Colonic mucosa (tissue), 4 donors: ENCODE measurements at regions not wholly inside any gene's neighbourhood (a gene's known extent, or its start where the extent isn't known, plus 50 kb on each side); places are given as distances from the start of the nearest gene placed in this dataset.

Experiments
- DNase-seq: peaks from one replicate; pipeline ENCODE4 v3.0.0-alpha.2; 2020
- H3K27ac ChIP-seq: fragments of 200-600 bp; one replicate; pipeline ENCODE4 v1.8.0; 2021
- H3K27me3 ChIP-seq: fragments of 200-600 bp; one replicate; pipeline ENCODE4 v1.8.0; 2021
- H3K36me3 ChIP-seq: fragments of 200-600 bp; one replicate; pipeline ENCODE4 v1.8.0; 2021
- H3K4me1 ChIP-seq: fragments of 200-600 bp; one replicate; pipeline ENCODE4 v1.8.0; 2021; ENCODE audit warnings: mild to moderate bottlenecking
- H3K4me3 ChIP-seq: fragments of 200-600 bp; one replicate; pipeline ENCODE4 v1.8.0; 2021
- H3K9ac ChIP-seq, 2 donors: one replicate each; pipeline ENCODE4 v1.7.0; 2013; ENCODE audit warnings: control low read depth in 2 of 2, low read depth in 2 of 2, low read length in 2 of 2
- H3K9me3 ChIP-seq: fragments of 200-600 bp; one replicate; pipeline ENCODE4 v1.8.0; 2021
- CTCF ChIP-seq: fragments of 200-600 bp; IDR thresholded peaks from one replicate; pipeline ENCODE4 v1.8.0; 2022; ENCODE audit warnings: antibody characterized with exemption, mild to moderate bottlenecking
- intact Hi-C: fragments of 100-400 bp; cut with DNase I; formaldehyde crosslinking; loops from one replicate; pipeline ENCODE4 v1.14.1; 2022
- donor health status: healthy.
- donor health status: DM: no; HTN: no; CAD: no.
- donor health status: DM: no; HTN: no; CAD: no.

GRCh38 chr5:159481751-159482150 lies 151.5 kb upstream of the IL12B start:
- no peaks in the 10 kb centered on the region for H3K9me3 ChIP-seq
- DNase-seq, result no peak
- no peak overlapping the region for H3K27ac ChIP-seq
- no peak overlapping the region for H3K9ac ChIP-seq
- H3K4me1 ChIP-seq, result no peaks in the 10 kb centered on the region
- H3K4me3 ChIP-seq, result no peak overlapping the region
- no peaks in the 10 kb centered on the region for H3K27me3 ChIP-seq
- intact Hi-C loops, result no loop called here
- H3K36me3 ChIP-seq, result no peaks in the 10 kb centered on the region
- TF ChIP-seq CTCF, result no peak

GRCh38 chr5:159486836-159487235 lies 156.5 kb upstream of the IL12B start:
- no peaks in the 10 kb centered on the region for H3K9me3 ChIP-seq
- intact Hi-C loops, result no loop called here
- DNase-seq, result no peak
- no peak overlapping the region for H3K4me3 ChIP-seq
- TF ChIP-seq CTCF, result no peak
- no peaks in the 10 kb centered on the region for H3K27me3 ChIP-seq
- no peak overlapping the region for H3K27ac ChIP-seq
- H3K4me1 ChIP-seq, result no peaks in the 10 kb centered on the region
- H3K36me3 ChIP-seq, result no peaks in the 10 kb centered on the region
- H3K9ac ChIP-seq, result no peak overlapping the region

- Histone ChIP-seq H3K36me3 (no peaks in the 10 kb centered on the region), H3K27ac (no peak overlapping the region), H3K9ac (no peak overlapping the region), H3K27me3 (no peaks in the 10 kb centered on the region), H3K9me3 (no peaks in the 10 kb centered on the region), H3K4me3 (no peak overlapping the region), H3K4me1 (no peaks in the 10 kb centered on the region)
- DNase-seq, result no peak
- intact Hi-C loops, result no loop called here
- no peak for TF ChIP-seq CTCF
These were observed 158.2 kb upstream of the IL12B start for GRCh38 chr5:159488516-159488915.

- H3K4me1 ChIP-seq, result no peaks in the 10 kb centered on the region
- H3K27me3 ChIP-seq, result no peaks in the 10 kb centered on the region
- intact Hi-C loops, result no loop called here
- no peaks in the 10 kb centered on the region for H3K36me3 ChIP-seq
- TF ChIP-seq CTCF, result no peak
- H3K27ac ChIP-seq, result no peak overlapping the region
- no peak overlapping the region for H3K9ac ChIP-seq
- H3K9me3 ChIP-seq, result no peaks in the 10 kb centered on the region
- DNase-seq, result no peak
- no peak overlapping the region for H3K4me3 ChIP-seq
These were observed 159.5 kb upstream of the IL12B start for GRCh38 chr5:159489779-159490178.

- Histone ChIP-seq H3K36me3 (no peaks in the 10 kb centered on the region), H3K27me3 (no peaks in the 10 kb centered on the region)
- TF ChIP-seq CTCF, result no peak
These were observed 160.2 kb upstream of the IL12B start for GRCh38 chr5:159490507-159490906.

GRCh38 chr5:159493696-159494095 lies 163.4 kb upstream of the IL12B start:
- TF ChIP-seq CTCF, result no peak
- intact Hi-C loops, result no loop called here
- no peaks in the 10 kb centered on the region for H3K27me3 ChIP-seq
- no peaks in the 10 kb centered on the region for H3K4me1 ChIP-seq
- no peak for DNase-seq
- H3K9ac ChIP-seq, result no peak overlapping the region
- no peaks in the 10 kb centered on the region for H3K36me3 ChIP-seq
- H3K27ac ChIP-seq, result no peak overlapping the region
- no peak overlapping the region for H3K4me3 ChIP-seq
- no peaks in the 10 kb centered on the region for H3K9me3 ChIP-seq

More at GRCh38 chr5:159490507-159490906, 160.2 kb upstream of the IL12B start:
- H3K9me3 ChIP-seq, result no peaks in the 10 kb centered on the region
- H3K4me3 ChIP-seq, result no peak overlapping the region
- DNase-seq, result no peak
- intact Hi-C loops, result no loop called here
- H3K9ac ChIP-seq, result no peak overlapping the region
- H3K27ac ChIP-seq, result no peak overlapping the region
- no peaks in the 10 kb centered on the region for H3K4me1 ChIP-seq
